ENCODE measurements at regions not wholly inside any gene's neighbourhood (a gene's known extent, or its start where the extent isn't known, plus 50 kb on each side); places are given as distances from the start of the nearest gene placed in this dataset.

- DNase-seq (ENCODE audit: low spot score) = no peak
Observed at GRCh38 chr12:103097496-103097895, 140.0 kb downstream of the ASCL1 start.

DNA sequence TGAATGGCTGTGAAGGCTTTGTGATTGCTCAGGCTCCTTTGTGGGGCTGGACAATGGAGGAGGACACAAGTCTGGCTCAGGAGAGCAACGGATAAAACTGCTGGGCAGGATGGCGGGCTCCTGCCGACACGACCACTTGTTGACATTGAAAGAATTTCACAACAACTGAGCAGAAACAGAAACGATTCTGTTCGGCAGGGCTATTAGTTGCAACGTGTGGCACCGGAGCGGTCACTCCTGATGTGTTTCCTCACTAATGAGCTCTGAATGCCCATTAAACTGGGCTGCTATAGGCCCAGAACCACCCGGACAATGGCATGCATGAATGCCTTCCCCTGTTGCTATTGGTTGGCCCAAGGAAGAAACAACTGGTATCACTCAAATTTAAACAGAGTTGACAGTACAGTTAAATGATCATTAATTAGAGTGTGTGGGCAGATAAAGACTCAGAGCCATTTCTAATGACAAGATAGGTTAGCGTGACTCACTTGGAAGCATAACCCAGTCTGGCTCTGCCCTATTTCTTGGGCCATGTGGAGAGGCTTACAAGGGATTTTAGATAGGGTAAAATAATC lies 142.9 kb downstream of the ASCL1 start:
- no peak for DNase-seq (ENCODE audit: low spot score)

DNA sequence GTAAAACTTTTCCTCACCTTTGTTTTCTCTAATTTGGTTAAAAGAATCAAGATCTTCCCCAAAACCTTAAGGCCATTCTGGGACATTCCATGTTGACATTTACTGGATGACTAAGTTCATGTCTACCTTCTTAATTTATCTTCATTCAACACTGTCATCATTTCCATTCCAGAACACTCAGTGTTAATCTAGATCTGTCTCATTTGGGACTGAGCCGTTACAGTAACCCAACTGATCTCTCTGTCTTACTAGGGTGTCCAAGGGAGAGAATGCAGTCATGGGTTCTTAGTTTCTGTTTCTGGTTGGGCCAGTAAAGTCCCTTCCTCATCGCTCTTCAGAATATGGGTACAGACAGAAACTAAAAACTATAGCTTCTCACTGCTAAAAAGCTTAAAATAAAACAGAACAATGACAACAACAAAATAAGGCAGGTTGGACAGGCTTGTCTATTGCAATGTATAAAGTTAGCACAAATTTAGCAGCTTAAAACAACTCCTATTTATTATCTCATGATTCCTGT lies 144.8 kb downstream of the ASCL1 start:
- peak; percentile 20 for DNase-seq (ENCODE audit: low spot score)

- DNase-seq (ENCODE audit: low spot score) = peak; percentile 6
Observed at GRCh38 chr12:103105971-103106597, 148.6 kb downstream of the ASCL1 start.

DNA sequence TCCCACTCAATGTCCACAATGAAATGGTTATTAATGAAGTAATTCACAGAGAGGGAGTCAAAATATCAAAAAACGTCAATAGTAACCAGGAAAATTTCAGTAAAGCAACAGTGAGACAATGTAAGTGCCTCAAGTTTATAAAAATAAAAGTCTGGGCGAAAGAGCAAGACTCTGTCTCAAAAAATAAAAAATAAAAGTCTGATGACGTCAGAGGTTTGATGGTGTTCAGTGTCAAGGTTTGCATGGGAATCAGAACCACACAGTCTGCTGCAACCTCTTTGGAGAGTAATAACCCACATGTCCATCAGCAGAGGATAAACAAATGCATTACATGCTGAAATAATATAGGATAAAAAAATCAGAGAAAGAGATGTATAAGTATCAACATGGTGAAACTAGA lies 152.4 kb downstream of the ASCL1 start:
- no peak for DNase-seq (ENCODE audit: low spot score)

- DNase-seq (ENCODE audit: low spot score) = no peak
Observed at GRCh38 chr12:103114296-103115055, 157.0 kb downstream of the ASCL1 start.

- DNase-seq (ENCODE audit: low spot score) = no peak
Observed at GRCh38 chr12:103128862-103129501, 171.5 kb downstream of the ASCL1 start.

DNA sequence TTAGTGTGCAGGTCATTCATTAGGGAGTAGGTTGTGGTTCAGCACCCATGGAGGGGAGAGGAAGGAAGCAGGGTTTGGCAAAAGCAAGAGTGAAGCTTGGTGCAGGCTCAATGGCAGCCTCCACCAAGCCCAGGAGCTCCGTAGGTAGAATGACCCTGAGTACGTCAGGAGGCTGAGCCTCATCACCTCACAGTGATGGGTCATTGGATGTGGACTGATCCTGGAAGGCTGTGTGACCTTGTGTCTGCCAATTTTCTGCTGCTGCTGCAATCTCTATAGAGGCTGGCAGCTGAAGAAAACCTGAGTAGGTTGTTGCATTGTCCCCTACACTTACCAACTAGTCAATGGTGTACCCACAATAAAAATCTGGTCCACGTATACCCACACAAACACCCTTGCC lies 173.1 kb downstream of the ASCL1 start:
- no peak for DNase-seq (ENCODE audit: low spot score)

DNA sequence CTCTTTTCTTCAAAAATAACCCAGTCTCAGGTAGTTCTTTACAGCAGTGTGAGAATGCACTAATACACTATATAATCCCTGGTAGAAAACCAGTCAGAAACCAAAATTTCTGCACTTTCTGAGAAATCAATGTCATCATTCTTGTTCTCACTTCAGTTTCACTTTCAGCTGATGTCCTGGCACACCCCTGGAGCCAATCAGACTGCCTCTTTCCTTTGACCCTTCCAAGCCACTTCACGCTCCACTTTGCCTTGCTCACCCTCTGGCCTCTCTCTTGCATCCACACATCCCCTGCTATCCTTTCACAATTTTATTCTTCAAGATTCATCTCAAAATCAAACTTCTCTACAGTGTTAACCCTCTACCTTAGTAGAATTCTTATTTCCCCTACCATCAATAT lies 181.1 kb downstream of the ASCL1 start:
- DNase-seq (ENCODE audit: low spot score) = no peak

DNA sequence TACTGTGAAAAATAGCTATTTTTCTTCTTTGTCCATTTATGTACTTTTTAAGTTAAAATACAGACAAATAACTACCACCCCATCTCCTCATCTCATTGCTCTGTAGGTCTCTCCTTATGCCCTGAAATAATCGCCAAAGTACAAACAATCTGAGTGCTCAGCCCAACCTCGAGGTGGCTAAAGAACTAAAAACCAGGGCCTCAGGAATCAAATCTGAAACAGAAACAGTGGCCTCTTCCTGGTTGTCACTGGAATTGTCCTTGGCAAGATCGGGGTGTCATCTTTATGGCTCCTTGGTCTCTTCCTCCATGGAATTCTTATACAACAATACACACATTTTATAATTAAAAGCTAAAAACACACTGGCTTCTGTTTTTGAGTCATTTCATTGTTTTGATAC lies 182.4 kb downstream of the ASCL1 start:
- no peak for DNase-seq (ENCODE audit: low spot score)

DNA sequence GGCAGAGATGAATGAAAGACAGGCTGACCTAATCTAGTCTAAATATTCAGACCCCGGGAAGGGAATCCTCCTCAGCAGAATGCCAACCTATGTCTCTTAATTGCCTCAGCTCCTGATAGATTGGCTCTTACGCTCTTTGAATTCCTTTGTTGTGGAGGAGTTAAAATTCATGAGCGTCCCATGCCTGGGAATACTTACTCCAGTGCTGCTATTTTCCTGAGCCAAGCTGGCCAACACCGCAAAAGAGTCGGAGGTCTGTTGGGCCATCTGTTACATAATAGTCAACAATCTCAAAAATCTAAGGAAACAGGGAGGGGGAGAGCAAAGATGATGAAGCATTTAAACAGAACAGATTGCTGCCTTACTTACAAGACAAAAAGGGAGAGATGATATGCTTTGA lies 182.8 kb downstream of the ASCL1 start:
- no peak for DNase-seq (ENCODE audit: low spot score)

- no peak for DNase-seq (ENCODE audit: low spot score)
Observed at GRCh38 chr12:103144278-103144677, 186.8 kb downstream of the ASCL1 start.

GRCh38 chr12:103160622-103161021 lies 203.1 kb downstream of the ASCL1 start:
- no peak for DNase-seq (ENCODE audit: low spot score)

GRCh38 chr12:103161582-103162362 lies 204.3 kb downstream of the ASCL1 start:
- no peak for DNase-seq (ENCODE audit: low spot score)

- DNase-seq (ENCODE audit: low spot score) = no peak
Observed at GRCh38 chr12:103166949-103167348, 209.5 kb downstream of the ASCL1 start.

GRCh38 chr12:103172447-103173112 lies 215.1 kb downstream of the ASCL1 start:
- DNase-seq (ENCODE audit: low spot score) = no peak

GRCh38 chr12:103175625-103176024 lies 218.2 kb downstream of the ASCL1 start:
- DNase-seq (ENCODE audit: low spot score) = no peak

GRCh38 chr12:103177639-103178255 lies 220.3 kb downstream of the ASCL1 start:
- no peak for DNase-seq (ENCODE audit: low spot score)

DNA sequence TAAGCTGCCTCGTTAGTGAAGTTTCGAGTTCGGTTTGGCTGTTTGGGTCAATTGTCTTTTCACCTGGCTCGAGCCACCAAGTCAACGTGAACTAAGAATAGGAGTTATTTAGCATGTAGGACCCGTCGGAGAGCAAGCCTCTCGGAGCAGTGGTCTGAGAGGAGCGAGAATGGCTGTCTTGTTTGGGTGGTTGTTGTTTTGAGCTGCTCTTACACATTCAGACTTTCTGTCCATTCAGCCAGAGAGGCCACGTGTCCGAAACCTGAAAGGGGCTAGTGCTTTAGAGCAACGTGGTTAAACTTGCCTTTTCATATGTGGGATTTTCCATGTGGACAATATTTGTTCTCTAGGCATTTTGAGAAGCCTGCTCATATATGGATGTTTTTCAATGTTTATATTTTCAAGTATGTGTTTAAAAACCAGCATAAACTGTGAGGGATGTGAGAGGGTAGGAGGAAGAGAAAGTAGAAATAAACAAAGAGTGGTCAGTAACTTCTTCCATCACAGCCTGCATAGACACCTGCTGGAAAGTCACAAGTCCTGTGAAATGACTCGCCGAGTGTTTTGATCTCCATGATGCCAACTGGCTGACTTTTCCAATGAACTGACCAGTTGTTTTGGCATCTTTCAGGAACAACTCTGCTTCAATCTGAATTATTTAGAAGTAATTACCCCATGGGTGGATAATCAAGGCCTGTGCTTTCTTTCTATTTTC lies 221.0 kb downstream of the ASCL1 start:
- no peak for DNase-seq (ENCODE audit: low spot score)
